Fibroblast of skin of left quadriceps (primary cell): ENCODE measurements at regions not wholly inside any gene's neighbourhood (a gene's known extent, or its start where the extent isn't known, plus 50 kb on each side); places are given as distances from the start of the nearest gene placed in this dataset.
"Not testable (repeated sequence)": the region's sequence is repeated elsewhere in the genome, so short reads cannot be mapped to it uniquely, and the experiment has no call there.

Experiments used
- DNase-seq, 2 experiments: peaks; one replicate each; pipeline ENCODE4 v3.0.0-alpha.2; 2013; ENCODE audit warnings: low read depth in 2 of 2

GRCh38 chr5:174550026-174550425 is 174.4 kb upstream of the MSX2 start:
- DNase-seq: no peak

- DNase-seq: no peak
Observed at GRCh38 chr5:174552428-174552827, 172.0 kb upstream of the MSX2 start.

GRCh38 chr5:174553556-174553955 is 170.8 kb upstream of the MSX2 start:
- DNase-seq: no peak

GRCh38 chr5:174555726-174556125 is 168.7 kb upstream of the MSX2 start:
- DNase-seq: no peak

- DNase-seq: no peak
Observed at GRCh38 chr5:174556756-174557155, 167.6 kb upstream of the MSX2 start.

GRCh38 chr5:174558190-174558589 is 166.2 kb upstream of the MSX2 start:
- no peak for DNase-seq

- DNase-seq: peak in 1 of 2 experiments; percentile 6
Observed at GRCh38 chr5:174559141-174559540, 165.2 kb upstream of the MSX2 start.

- no peak for DNase-seq
Observed at GRCh38 chr5:174559566-174560090, 164.8 kb upstream of the MSX2 start.

GRCh38 chr5:174560861-174561260 is 163.5 kb upstream of the MSX2 start:
- DNase-seq: no peak

GRCh38 chr5:174563040-174563439 is 161.3 kb upstream of the MSX2 start:
- not testable (repeated sequence) for DNase-seq

- DNase-seq: no peak
Observed at GRCh38 chr5:174563899-174564298, 160.5 kb upstream of the MSX2 start.

- DNase-seq: no peak
Observed at GRCh38 chr5:174567506-174568141, 156.8 kb upstream of the MSX2 start.

GRCh38 chr5:174570662-174571061 is 153.7 kb upstream of the MSX2 start:
- no peak for DNase-seq

- peak; percentile 94 to 96 for DNase-seq
Observed at GRCh38 chr5:174571662-174572397, 152.6 kb upstream of the MSX2 start.

GRCh38 chr5:174572591-174572990 is 151.8 kb upstream of the MSX2 start:
- no peak for DNase-seq

- no peak for DNase-seq
Observed at GRCh38 chr5:174573221-174573994, 151.0 kb upstream of the MSX2 start.

GRCh38 chr5:174575043-174575442 is 149.3 kb upstream of the MSX2 start:
- no peak for DNase-seq

- no peak for DNase-seq
Observed at GRCh38 chr5:174576042-174576441, 148.3 kb upstream of the MSX2 start.

- DNase-seq: peak in 1 of 2 experiments; percentile 3
Observed at GRCh38 chr5:174581479-174581878, 142.9 kb upstream of the MSX2 start.

- DNase-seq: no peak
Observed at GRCh38 chr5:174581894-174582293, 142.5 kb upstream of the MSX2 start.

GRCh38 chr5:174583071-174583470 is 141.3 kb upstream of the MSX2 start:
- no peak for DNase-seq

GRCh38 chr5:174585472-174585871 is 138.9 kb upstream of the MSX2 start:
- no peak for DNase-seq
